ENCODE measurements at regions not wholly inside any gene's neighbourhood (a gene's known extent, or its start where the extent isn't known, plus 50 kb on each side); places are given as distances from the start of the nearest gene placed in this dataset.

- H3K36me3 ChIP-seq (ENCODE audit: insufficient read depth) = no peaks in the 10 kb centered on the region
- peaks cover 31% of the 10 kb centered on the region for H3K4me1 ChIP-seq (ENCODE audit: insufficient read depth)
- no peak for ATAC-seq
- H3F3A ChIP-seq (replicated peaks; ENCODE audit: low read depth) = no peaks in the 10 kb centered on the region
- H3K9me2 ChIP-seq (ENCODE audit: insufficient read depth) = no peaks in the 10 kb centered on the region
- Mint-ChIP-seq H3K4me1 (peaks cover 31% of the 10 kb centered on the region), H3K9me3 (peaks cover 11% of the 10 kb centered on the region), H3K36me3 (ENCODE audit: low read depth) (peaks cover 10% of the 10 kb centered on the region), H3K27me3 (ENCODE audit: insufficient read depth, low read depth, poor library complexity) (no peaks in the 10 kb centered on the region), H3K4me3 (no peak overlapping the region), H3K27ac (peak overlapping the region; percentile 60)
- H3K27me3 ChIP-seq (ENCODE audit: insufficient read depth) = no peaks in the 10 kb centered on the region
- peak overlapping the region; percentile 25; the same call in 1 of the 2 replicates for H3K4me2 ChIP-seq
- TF ChIP-seq EZH2phosphoT487 (IDR thresholded peaks at IDR 0.05; ENCODE audit: unreplicated experiment) = no peak
- TF ChIP-seq EZH2 (IDR thresholded peaks at IDR 0.05; ENCODE audit: low read depth, unreplicated experiment) = no peak
- TF ChIP-seq ZNF114 (CRISPR knock-in tag; IDR thresholded peaks at IDR 0.05) = no peak
- no peak for TF ChIP-seq POLR2AphosphoS5 (IDR thresholded peaks at IDR 0.05; ENCODE audit: low read depth)
- no peak for TF ChIP-seq CREB1 (CRISPR knock-in tag; IDR thresholded peaks at IDR 0.05; ENCODE audit: low read depth)
- TF ChIP-seq NANOG (IDR thresholded peaks at IDR 0.05; ENCODE audit: borderline replicate concordance) = no peak
- no peak for TF ChIP-seq STAT1 (IDR thresholded peaks at IDR 0.05; ENCODE audit: unreplicated experiment)
- no peak for TF ChIP-seq ZNF331 (CRISPR knock-in tag; IDR thresholded peaks at IDR 0.05; ENCODE audit: low read depth)
- TF ChIP-seq JUNB (IDR thresholded peaks at IDR 0.05; ENCODE audit: unreplicated experiment) = no peak
- TF ChIP-seq, protein P1, sequence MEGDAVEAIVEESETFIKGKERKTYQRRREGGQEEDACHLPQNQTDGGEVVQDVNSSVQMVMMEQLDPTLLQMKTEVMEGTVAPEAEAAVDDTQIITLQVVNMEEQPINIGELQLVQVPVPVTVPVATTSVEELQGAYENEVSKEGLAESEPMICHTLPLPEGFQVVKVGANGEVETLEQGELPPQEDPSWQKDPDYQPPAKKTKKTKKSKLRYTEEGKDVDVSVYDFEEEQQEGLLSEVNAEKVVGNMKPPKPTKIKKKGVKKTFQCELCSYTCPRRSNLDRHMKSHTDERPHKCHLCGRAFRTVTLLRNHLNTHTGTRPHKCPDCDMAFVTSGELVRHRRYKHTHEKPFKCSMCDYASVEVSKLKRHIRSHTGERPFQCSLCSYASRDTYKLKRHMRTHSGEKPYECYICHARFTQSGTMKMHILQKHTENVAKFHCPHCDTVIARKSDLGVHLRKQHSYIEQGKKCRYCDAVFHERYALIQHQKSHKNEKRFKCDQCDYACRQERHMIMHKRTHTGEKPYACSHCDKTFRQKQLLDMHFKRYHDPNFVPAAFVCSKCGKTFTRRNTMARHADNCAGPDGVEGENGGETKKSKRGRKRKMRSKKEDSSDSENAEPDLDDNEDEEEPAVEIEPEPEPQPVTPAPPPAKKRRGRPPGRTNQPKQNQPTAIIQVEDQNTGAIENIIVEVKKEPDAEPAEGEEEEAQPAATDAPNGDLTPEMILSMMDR (conservative IDR thresholded peaks at IDR 0.05; ENCODE audit: low read depth in 2 of 2) = no peak
- TF ChIP-seq, protein P2, sequence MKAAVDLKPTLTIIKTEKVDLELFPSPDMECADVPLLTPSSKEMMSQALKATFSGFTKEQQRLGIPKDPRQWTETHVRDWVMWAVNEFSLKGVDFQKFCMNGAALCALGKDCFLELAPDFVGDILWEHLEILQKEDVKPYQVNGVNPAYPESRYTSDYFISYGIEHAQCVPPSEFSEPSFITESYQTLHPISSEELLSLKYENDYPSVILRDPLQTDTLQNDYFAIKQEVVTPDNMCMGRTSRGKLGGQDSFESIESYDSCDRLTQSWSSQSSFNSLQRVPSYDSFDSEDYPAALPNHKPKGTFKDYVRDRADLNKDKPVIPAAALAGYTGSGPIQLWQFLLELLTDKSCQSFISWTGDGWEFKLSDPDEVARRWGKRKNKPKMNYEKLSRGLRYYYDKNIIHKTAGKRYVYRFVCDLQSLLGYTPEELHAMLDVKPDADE (IDR thresholded peaks at IDR 0.05) = no peak
- TF ChIP-seq ZNF462 (CRISPR knock-in tag; IDR thresholded peaks at IDR 0.05) = no peak
- TF ChIP-seq REST (IDR thresholded peaks at IDR 0.05; ENCODE audit: unreplicated experiment) = no peak
- H3K4me3 ChIP-seq = no peak overlapping the region
- H2AFZ ChIP-seq = no peak overlapping the region; the same call in 1 of the 2 replicates
- no peaks in the 10 kb centered on the region for H4K20me1 ChIP-seq (replicated peaks; ENCODE audit: insufficient read depth)
- no peak for DNase-seq (ENCODE audit: low spot score)
- no peak overlapping the region for H3K27ac ChIP-seq (ENCODE audit: low read depth)
- no peaks in the 10 kb centered on the region for H3K79me2 ChIP-seq (replicated peaks; ENCODE audit: insufficient read depth)
These were observed 1000.9 kb downstream of the CDH18 start for GRCh38 chr5:18987101-18987500.
